GM13977 (cell line): ENCODE measurements at regions not wholly inside any gene's neighbourhood (a gene's known extent, or its start where the extent isn't known, plus 50 kb on each side); places are given as distances from the start of the nearest gene placed in this dataset.

Experiments used
- DNase-seq: peaks from one replicate; pipeline ENCODE4 v3.0.0; 2012; ENCODE audit warnings: low spot score
- in situ Hi-C: fragments of 300-500 bp; cut with MboI; formaldehyde crosslinking; loops from one replicate; pipeline ENCODE4 v1.12.0; 2022; ENCODE audit warnings: low sequenced_read_pairs, low pct_unique_long_range_greater_than_20kb, mixed read lengths, inconsistent platforms; ENCODE audit not compliant: unreplicated experiment
- TF ChIP-seq, protein P1 (sequence below): IDR thresholded peaks from 2 replicates; pipeline ENCODE4 v1.5.1; 2012; ENCODE audit warnings: mild to moderate bottlenecking, control low read depth; ENCODE audit not compliant: insufficient read depth; ENCODE audit errors: extremely low read depth, missing control alignments

DNA sequence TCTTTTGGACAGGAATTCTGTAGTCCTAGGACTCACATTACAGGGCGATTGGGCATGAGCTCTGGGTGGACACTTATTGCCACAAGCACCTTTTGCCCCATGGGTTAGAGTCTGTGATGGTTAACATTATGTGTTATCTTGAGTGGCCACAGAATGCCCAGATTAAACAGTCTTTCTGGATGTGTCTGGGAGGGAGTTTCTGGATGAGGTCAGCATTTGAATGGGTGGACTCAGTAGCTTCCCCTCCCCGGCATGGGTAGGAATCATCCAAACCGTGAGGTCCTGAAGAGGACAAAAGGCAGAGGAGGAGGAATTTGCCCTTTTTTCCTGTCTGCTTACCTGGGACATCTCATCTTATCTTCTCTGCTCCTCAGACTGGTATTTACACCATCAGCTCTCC is 85.6 kb downstream of the BMP4 start:
- in situ Hi-C loops, result no loop called here
- no peak for DNase-seq

DNA sequence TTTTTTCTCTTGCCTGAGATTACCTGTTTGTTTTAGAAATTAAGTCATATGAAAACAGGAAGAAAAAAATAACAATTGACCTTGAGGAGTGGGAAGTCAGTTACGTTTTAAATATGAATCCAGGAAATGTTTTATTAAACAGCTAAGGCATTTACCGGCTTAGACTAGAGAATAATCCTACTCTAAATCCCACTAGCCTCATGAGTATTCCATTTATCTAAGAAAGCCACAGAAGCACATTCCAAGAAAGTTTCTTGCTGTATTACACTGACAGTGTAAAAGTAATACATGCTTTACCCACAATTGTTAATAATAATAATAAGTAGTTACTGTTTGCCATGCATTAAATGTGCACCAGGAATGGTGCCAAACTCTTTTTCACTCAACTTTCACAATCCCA is 90.9 kb downstream of the BMP4 start:
- in situ Hi-C loops, result no loop called here
- DNase-seq, result no peak
- TF ChIP-seq, protein P1, sequence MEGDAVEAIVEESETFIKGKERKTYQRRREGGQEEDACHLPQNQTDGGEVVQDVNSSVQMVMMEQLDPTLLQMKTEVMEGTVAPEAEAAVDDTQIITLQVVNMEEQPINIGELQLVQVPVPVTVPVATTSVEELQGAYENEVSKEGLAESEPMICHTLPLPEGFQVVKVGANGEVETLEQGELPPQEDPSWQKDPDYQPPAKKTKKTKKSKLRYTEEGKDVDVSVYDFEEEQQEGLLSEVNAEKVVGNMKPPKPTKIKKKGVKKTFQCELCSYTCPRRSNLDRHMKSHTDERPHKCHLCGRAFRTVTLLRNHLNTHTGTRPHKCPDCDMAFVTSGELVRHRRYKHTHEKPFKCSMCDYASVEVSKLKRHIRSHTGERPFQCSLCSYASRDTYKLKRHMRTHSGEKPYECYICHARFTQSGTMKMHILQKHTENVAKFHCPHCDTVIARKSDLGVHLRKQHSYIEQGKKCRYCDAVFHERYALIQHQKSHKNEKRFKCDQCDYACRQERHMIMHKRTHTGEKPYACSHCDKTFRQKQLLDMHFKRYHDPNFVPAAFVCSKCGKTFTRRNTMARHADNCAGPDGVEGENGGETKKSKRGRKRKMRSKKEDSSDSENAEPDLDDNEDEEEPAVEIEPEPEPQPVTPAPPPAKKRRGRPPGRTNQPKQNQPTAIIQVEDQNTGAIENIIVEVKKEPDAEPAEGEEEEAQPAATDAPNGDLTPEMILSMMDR, result no peak

More for the DNA sequence above, 85.6 kb downstream of the BMP4 start:
- TF ChIP-seq, protein P1, result no peak

DNA sequence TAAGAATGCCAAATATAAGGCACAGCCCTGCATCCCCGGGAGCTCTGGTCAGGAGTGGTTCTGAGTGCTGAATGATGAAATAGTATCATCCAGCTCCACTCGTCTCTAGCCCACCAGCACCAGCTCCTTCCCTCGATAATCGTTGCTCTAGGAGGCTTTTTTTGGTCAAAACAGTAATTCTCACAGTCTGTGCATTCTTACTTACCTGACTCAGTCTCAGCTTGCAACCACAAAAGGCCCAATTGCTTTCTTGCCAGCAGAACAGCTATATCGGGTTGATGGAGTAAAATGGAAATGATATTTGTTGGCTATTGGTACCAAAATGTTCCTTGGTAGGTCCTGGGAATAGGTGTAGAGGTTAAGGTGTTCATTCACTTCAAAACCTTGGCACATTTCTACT is 94.8 kb downstream of the BMP4 start:
- in situ Hi-C loops, result no loop called here
- TF ChIP-seq, protein P1, result no peak
- no peak for DNase-seq

DNA sequence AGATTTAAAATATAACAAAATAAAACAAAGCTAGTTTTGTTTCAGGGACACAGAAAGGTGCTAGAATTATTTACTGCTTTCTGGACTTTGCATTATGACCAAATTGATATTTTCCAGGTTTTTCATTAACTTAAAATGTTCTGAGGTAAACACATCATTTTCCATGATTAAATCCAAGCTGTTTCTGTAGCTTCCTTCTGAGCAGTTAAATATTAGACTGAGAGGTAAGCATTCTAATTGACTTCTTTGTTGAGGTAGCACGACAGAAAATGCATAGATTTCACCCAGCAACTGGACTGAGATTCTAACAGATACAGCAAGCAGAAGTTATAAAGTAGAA is 98.3 kb downstream of the BMP4 start:
- in situ Hi-C loops, result no loop called here
- TF ChIP-seq, protein P1, result no peak
- DNase-seq, result no peak

DNA sequence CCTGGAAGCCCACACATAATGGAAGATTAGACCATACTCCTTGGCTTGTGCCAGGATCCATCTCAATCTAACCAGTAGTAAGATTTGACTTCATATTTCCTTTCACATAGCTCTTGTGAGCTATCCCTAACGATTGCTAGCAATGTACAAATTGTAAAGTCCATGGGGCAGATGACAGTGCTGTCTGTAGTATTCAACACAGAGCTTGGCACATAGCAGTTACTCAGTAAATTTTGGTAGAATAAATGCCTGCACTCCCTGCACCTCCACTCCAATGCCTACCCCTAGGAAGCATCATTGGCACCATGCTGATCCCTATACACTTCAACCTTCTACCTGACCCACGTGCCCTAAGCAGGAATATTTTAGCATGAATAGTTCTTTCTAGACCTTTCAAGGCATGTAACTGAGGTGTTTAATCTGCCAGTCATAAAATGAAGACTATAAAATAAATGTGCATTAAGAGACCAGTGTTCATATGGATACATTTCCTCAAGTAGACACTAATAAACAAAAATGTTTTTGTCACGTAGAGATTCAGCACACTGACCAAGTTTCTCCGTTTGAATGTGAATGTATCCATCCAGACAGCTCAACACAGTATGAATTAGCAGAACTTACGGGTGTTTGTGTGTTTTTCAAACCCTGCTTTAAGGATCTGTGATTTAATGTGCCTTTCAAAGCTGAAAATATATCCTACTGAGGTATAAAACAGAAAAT is 98.8 kb downstream of the BMP4 start:
- TF ChIP-seq, protein P1, result no peak
- DNase-seq, result no peak
- in situ Hi-C loops, result no loop called here

DNA sequence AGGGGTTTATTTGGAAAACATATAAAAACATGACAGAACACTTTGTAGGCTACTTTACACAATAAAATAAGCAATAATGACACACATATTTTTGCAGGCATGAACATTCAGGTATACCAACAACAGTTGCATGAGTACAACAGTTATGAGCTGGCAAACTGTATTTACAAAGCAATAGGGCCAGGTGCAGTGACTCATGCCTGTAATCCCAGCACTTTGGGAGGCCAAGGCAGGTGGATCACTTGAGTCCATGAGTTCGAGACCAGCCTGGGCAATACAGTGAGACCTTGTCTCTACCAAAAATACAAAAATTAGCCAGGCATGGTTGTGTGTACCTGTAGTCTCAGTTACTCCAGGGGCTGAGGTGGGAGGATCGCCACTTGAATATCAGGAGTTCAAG is 101.1 kb downstream of the BMP4 start:
- TF ChIP-seq, protein P1, result no peak
- in situ Hi-C loops, result no loop called here

More for the DNA sequence above, 101.1 kb downstream of the BMP4 start:
- DNase-seq, result no peak
